ENCODE measurements at regions not wholly inside any gene's neighbourhood (a gene's known extent, or its start where the extent isn't known, plus 50 kb on each side); places are given as distances from the start of the nearest gene placed in this dataset.

- DNase-seq (ENCODE audit: low spot score): peak; percentile 83
These were observed 600.4 kb upstream of the JAG1 start for GRCh38 chr20:11274141-11274594.

DNA sequence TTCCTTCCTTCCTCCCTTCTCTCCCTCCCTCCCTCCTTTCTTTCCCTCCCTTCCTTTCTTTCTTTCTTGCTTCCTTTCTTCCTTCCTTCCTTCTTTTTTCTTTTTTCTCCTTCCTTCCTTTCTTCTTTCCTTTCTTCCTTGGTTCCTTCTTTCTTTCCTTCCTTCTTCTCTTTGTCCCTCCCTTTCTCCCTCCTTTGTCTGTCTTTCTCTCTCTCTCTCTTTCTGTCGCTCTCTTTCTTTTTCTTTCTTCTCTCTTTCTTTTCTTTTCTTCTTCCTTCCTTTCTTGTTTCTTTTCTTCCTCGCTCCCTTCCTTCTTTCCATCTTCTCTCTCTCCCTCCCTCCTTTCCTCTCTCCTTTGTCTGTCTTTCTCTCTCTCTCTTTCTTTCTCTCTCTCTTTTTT is 601.9 kb upstream of the JAG1 start:
- DNase-seq (ENCODE audit: low spot score): no peak

- DNase-seq (ENCODE audit: low spot score): no peak
These were observed 603.4 kb upstream of the JAG1 start for GRCh38 chr20:11277170-11277569.

GRCh38 chr20:11277858-11278257 is 604.1 kb upstream of the JAG1 start:
- no peak for DNase-seq (ENCODE audit: low spot score)

DNA sequence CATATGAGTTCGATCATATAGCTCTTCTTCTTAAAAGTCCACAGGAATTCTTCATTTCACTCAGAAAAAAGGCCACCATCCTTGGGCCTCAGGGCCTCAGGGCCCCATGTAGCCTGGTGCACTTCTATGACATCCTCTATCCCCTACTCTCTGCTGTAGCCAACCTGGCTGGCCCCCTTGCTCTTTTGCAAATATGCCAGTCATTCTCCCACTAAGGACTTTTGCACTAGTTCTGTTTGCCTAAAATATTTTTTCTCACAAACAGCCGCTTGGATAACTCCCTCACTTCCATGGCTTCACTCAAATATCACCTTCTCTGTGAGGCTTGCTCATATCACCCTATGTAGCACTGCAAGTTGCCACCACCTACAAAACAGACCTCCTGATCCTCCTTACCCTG is 604.7 kb upstream of the JAG1 start:
- no peak for DNase-seq (ENCODE audit: low spot score)

DNA sequence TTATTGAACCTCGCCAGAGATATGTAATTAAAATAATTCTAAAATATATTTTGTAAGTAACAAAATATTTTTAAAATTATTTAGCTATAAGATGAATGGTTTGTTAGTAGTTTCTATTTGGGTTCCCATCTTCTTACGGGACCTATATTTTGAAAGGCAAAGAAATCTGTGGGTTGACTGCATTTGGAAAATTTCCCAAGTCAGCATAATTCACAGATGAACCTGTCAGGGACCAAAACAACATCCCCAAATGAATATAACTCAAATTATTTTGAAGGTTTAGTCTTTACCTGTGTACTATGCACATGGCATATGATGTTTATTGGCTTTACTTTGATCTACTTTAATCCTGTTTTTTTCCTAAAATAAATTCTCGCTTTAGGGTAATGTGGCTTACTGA is 607.4 kb upstream of the JAG1 start:
- no peak for DNase-seq (ENCODE audit: low spot score)

GRCh38 chr20:11281768-11282167 is 608.0 kb upstream of the JAG1 start:
- DNase-seq (ENCODE audit: low spot score): no peak

DNA sequence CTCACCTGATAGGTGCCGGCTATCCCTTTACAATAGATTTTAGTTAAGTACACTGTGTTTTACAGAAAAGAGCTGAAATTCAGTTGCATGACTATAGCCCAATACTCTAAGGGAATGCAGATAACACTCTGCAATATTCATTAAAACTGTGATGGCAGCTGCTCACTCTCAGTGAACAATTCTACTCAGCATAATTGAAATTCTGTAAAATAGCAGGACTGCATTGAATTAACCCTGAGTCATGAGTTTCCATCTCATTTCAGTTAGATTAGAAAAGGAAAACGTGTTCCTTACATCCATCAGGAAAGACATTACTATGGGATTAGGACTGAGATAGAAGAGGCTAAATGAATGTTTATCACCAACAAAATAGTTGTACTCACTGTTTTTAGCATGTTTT is 613.3 kb upstream of the JAG1 start:
- DNase-seq (ENCODE audit: low spot score): no peak

- DNase-seq (ENCODE audit: low spot score): no peak
These were observed 621.5 kb upstream of the BTBD3 start for GRCh38 chr20:11296221-11296620.

GRCh38 chr20:11296951-11297350 is 620.7 kb upstream of the BTBD3 start:
- DNase-seq (ENCODE audit: low spot score): no peak

DNA sequence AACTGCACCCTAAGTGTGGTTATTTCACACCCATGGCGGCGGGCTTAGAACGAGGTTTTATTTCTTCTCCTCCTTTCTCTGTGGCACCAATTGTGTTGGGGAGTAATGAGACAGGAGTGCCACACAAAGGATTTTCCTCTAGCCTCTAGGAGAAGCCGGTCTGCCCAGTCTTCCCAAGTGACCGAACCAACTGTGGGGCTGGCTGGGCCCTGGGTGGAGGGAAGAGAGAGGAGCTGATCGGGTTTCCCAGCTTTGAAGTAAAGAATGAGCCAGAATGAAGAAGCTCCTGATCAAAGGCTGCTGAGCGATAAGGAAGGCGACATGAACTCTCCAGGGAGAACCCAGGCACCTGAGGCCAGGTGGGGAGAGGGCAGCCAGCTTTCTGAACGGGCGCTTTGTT is 616.0 kb upstream of the BTBD3 start:
- no peak for DNase-seq (ENCODE audit: low spot score)

- no peak for DNase-seq (ENCODE audit: low spot score)
These were observed 615.3 kb upstream of the BTBD3 start for GRCh38 chr20:11302436-11302835.

- DNase-seq (ENCODE audit: low spot score): no peak
These were observed 612.9 kb upstream of the BTBD3 start for GRCh38 chr20:11304795-11305194.

- DNase-seq (ENCODE audit: low spot score): no peak
These were observed 612.3 kb upstream of the BTBD3 start for GRCh38 chr20:11305406-11305805.

DNA sequence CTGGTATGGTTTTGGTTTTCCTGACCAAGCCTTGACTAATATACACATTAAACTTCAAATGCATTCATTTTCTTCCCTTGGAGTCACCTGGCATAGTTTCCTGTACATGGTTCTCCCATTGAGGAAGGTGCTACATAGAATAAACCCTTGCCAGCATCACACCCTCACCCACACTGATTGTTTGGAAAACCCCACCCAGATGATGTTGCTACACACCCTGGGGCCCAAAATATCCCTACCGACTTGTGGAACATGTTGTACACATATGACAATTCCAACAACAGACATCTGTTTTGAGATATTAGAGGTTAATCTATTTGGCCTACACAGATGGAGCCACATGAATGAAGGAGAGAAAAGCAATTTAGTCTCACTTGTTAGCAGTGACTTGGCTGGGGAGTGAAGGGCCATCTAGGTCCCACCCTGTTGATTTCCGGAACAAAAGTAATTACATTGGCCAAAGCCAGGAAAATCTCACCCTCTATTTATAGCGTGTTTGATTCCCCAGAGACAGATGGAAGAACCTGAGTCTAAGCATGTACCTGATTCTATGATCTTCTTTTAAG is 606.0 kb upstream of the BTBD3 start:
- DNase-seq (ENCODE audit: low spot score): no peak

DNA sequence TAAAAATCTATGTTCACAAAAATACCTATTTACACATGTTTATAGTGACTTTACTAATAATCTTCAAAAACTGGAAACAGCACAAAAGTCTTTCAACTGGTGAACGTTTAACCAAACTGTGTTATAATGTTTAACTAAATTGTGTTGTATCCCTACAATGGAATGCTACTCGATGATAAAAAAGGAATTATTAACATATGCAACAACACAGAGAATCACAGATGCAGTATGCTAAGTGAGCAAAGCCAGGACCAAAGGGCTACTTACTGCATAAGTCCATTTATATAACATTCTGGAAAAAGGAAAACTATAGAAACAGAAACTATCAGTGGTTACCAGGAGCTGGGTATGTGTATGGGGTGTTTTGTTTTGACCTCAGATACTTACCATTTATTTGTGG is 602.2 kb upstream of the BTBD3 start:
- no peak for DNase-seq (ENCODE audit: low spot score)

DNA sequence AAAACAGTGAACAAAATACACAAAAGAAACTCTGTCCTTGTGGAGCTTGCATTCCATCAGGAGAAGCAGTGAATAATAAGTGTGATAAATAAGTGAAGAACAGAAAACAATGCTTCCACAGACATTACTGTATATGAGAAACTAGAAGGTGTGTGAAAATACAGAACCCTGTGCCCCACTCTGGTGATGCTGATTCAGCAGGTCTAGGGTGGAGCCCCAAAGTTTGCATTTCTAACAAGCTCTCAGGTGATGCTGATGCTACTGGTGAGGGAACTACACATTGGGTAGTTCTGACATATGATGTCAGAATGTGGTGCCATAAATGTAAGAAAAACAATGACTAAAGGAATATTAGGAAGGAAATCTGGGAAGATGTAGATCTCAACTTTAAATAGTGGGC is 601.4 kb upstream of the BTBD3 start:
- DNase-seq (ENCODE audit: low spot score): no peak

DNA sequence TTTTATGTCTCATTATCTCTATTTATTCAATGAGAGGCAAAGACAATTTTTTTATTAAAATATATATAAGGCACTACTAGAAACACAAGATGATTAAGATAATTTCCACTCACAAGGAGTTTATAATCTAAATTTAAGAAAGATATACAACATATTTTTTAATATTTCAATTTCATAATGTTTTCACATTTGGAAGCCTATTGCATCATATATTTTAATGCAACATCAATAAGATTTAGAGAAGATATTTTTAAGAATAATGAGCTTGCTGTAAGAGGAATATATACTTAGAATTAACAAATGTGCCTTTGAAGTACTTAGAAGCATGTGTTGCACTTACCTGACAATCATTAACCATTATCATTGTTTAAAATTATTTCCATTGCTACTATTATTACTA is 597.7 kb upstream of the BTBD3 start:
- no peak for DNase-seq (ENCODE audit: low spot score)

GRCh38 chr20:11323816-11324215 is 593.9 kb upstream of the BTBD3 start:
- no peak for DNase-seq (ENCODE audit: low spot score)

DNA sequence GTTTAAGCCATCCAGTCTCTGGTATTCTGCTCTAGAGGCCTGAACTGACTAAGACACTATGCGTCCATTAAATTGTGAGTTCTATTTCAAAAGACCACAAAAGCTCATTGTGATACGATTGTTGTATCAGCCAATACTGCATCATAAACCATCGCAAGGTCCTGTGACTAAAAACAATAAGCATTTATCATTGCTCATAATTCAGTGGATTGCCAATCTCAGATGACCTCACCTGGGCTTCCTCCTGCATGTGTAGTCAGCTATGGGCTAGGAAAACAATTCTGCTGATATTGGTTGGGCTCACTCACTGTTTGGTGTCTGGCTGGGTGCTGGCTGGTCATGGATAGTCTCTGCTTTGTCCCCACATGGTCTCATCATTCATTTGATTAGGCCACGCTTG is 592.7 kb upstream of the BTBD3 start:
- DNase-seq (ENCODE audit: low spot score): no peak

- DNase-seq (ENCODE audit: low spot score): no peak
These were observed 588.9 kb upstream of the BTBD3 start for GRCh38 chr20:11328839-11329238.

DNA sequence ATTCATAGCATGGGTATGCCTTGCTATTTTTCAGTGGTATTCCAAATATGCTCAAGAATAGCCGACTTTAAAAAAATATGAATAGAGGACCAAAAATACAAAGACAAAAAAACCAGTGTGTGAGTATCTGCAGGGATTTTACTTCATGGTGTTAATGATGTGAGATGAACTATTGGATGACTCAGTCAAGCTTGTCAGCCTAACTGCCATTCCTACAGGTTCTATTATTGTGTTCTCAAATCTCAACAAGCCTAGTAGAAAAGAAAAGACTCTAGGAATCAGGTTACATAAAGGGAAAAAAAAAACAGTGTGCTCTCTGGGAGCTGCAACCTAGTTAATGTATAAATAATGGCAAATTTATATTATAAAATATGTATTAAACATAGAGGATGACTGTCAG is 588.4 kb upstream of the BTBD3 start:
- no peak for DNase-seq (ENCODE audit: low spot score)

DNA sequence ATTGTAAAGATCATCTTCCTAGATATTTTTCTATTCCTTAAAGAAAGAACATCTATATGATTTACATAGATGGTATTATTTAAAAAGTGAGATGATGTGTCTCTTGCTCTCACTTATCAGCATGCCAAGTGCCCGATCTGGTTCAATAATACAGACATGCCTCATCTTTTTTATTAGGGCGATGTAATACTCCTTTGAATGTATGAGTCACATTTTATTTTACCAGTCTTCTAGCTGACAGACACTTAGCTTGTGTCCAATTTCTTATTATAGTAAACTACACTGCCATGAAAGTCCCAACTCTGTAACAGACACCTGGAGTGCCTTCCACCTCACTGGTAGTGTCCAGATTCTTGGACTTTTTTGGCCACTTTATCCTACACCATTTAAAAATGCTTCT is 586.6 kb upstream of the BTBD3 start:
- no peak for DNase-seq (ENCODE audit: low spot score)

DNA sequence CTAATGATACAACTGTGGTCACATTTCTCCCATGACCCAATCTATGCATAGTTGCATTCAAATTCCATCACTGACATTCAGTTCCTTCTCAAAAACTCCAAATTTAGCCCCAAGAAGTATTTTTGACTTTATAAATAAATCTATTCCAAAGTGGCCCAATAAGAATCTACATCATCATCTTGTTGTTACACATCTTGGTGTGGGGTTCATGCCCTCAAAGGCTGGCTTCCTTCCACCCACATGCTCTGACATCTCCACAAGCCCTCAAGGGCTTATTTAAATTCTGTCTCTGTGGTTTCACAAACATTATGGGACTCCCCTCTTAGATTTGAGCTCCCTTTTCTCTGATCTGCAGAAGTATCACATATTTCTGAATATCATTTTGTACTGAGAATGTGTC is 585.3 kb upstream of the BTBD3 start:
- DNase-seq (ENCODE audit: low spot score): no peak

GRCh38 chr20:11333634-11334033 is 584.1 kb upstream of the BTBD3 start:
- DNase-seq (ENCODE audit: low spot score): no peak

Data from HT-29 (cell line).